GM21528 (cell line): ENCODE measurements at regions not wholly inside any gene's neighbourhood (a gene's known extent, or its start where the extent isn't known, plus 50 kb on each side); places are given as distances from the start of the nearest gene placed in this dataset.
"Not testable (repeated sequence)": the region's sequence is repeated elsewhere in the genome, so short reads cannot be mapped to it uniquely, and the experiment has no call there.

Experiments used
- ATAC-seq: cut with Tn5 transposase; IDR thresholded peaks from one replicate; pipeline ENCODE4 v1.9.1; 2021; ENCODE audit warnings: mild to moderate bottlenecking, moderate library complexity; ENCODE audit not compliant: unreplicated experiment, low FRiP score

GRCh38 chr22:49014227-49015201 lies 813.2 kb downstream of the BRD1 start:
- ATAC-seq: no peak

- ATAC-seq: no peak
These were observed 814.0 kb downstream of the BRD1 start for GRCh38 chr22:49013707-49014106.

- no peak for ATAC-seq
These were observed 814.8 kb downstream of the BRD1 start for GRCh38 chr22:49012712-49013395.

GRCh38 chr22:49011769-49012648 lies 815.7 kb downstream of the BRD1 start:
- no peak for ATAC-seq

- ATAC-seq: no peak
These were observed 816.3 kb downstream of the BRD1 start for GRCh38 chr22:49011379-49011768.

- no peak for ATAC-seq
These were observed 816.8 kb downstream of the BRD1 start for GRCh38 chr22:49010901-49011300.

- ATAC-seq: no peak
These were observed 817.4 kb downstream of the BRD1 start for GRCh38 chr22:49010070-49010863.

- ATAC-seq: no peak
These were observed 818.2 kb downstream of the BRD1 start for GRCh38 chr22:49009359-49010063.

- no peak for ATAC-seq
These were observed 818.9 kb downstream of the BRD1 start for GRCh38 chr22:49008682-49009235.

GRCh38 chr22:49007013-49007653 lies 820.5 kb downstream of the BRD1 start:
- ATAC-seq: no peak

- ATAC-seq: no peak
These were observed 821.3 kb downstream of the BRD1 start for GRCh38 chr22:49006207-49007012.

GRCh38 chr22:49005557-49005956 lies 822.1 kb downstream of the BRD1 start:
- ATAC-seq: no peak

GRCh38 chr22:49004484-49005399 lies 822.9 kb downstream of the BRD1 start:
- no peak for ATAC-seq

- not testable (repeated sequence) for ATAC-seq
These were observed 830.1 kb downstream of the BRD1 start for GRCh38 chr22:48997605-48998004.

GRCh38 chr22:48993655-48994054 lies 834.0 kb downstream of the BRD1 start:
- no peak for ATAC-seq

- ATAC-seq: no peak
These were observed 843.0 kb downstream of the BRD1 start for GRCh38 chr22:48984639-48985038.
